ENCODE measurements at regions not wholly inside any gene's neighbourhood (a gene's known extent, or its start where the extent isn't known, plus 50 kb on each side); places are given as distances from the start of the nearest gene placed in this dataset.

GRCh38 chr5:138643040-138643791 lies 68.0 kb upstream of the HSPA9 start:
- no peak overlapping the region for H3K4me3 ChIP-seq (ENCODE audit: low read depth, low read length)
- H3K36me3 ChIP-seq (ENCODE audit: control insufficient read depth, insufficient read depth, low read length) = no peaks in the 10 kb centered on the region
- DNase-seq (ENCODE audit: low read depth) (no peak), FAIRE-seq (no peak)
- peak; percentile 4 for TF ChIP-seq CTCF (IDR thresholded peaks at IDR 0.05; ENCODE audit: insufficient read depth, low read length, severe bottlenecking)
- H3K27me3 ChIP-seq (ENCODE audit: control insufficient read depth, insufficient read depth, low read length) = no peaks in the 10 kb centered on the region

DNA sequence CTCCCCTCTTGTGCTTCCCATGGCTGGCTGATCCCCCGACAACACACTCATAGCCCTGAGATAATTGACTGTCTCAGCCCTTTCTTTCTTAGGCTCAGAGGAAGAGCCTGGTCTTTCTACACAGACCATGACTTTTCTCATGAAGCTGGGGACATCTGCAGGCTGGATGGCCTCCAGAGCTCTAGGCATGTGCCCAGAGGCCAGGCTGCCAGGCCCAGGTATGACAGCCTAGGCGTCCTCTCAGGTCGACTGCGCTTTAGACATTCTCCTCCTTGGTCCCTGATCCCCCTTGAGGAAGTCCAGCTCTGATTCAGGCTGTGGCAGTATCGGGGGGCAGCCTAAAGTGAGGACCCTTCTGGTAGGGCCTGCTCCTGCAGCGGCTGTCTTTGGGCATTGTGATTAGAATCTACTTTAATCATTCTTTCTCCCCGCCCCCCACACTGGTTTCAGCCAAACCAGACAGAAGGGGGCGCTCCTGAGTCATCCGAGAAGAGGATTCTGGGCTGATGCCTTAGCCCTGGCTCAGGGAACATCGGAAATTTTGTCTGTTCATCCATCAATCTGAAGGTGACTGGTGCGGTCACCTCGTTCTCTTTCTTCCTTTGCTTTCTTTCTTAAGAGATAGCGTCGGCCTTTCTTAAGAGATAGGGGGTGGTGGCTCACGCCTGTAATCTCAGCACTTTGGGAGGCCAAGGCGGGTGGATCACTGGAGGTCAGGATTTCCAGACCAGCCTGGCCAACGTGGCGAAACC lies 66.5 kb upstream of the HSPA9 start:
- H3K36me3 ChIP-seq (ENCODE audit: control insufficient read depth, insufficient read depth, low read length) = no peaks in the 10 kb centered on the region
- FAIRE-seq (peak; percentile 82), DNase-seq (ENCODE audit: low read depth) (peak; percentile 43)
- peak; percentile 76 for TF ChIP-seq CTCF (IDR thresholded peaks at IDR 0.05; ENCODE audit: insufficient read depth, low read length, severe bottlenecking)
- H3K4me3 ChIP-seq (ENCODE audit: low read depth, low read length) = no peak overlapping the region
- no peaks in the 10 kb centered on the region for H3K27me3 ChIP-seq (ENCODE audit: control insufficient read depth, insufficient read depth, low read length)

GRCh38 chr5:138640646-138641254 lies 65.5 kb upstream of the HSPA9 start:
- Histone ChIP-seq H3K4me3 (ENCODE audit: low read depth, low read length) (no peak overlapping the region), H3K36me3 (ENCODE audit: control insufficient read depth, insufficient read depth, low read length) (no peaks in the 10 kb centered on the region), H3K27me3 (ENCODE audit: control insufficient read depth, insufficient read depth, low read length) (no peaks in the 10 kb centered on the region)
- peak; percentile 56 for DNase-seq (ENCODE audit: low read depth)
- TF ChIP-seq CTCF (IDR thresholded peaks at IDR 0.05; ENCODE audit: insufficient read depth, low read length, severe bottlenecking) = no peak
- peak; percentile 72 for FAIRE-seq

GRCh38 chr5:138640138-138640537 lies 64.9 kb upstream of the HSPA9 start:
- no peak for TF ChIP-seq CTCF (IDR thresholded peaks at IDR 0.05; ENCODE audit: insufficient read depth, low read length, severe bottlenecking)
- no peaks in the 10 kb centered on the region for H3K27me3 ChIP-seq (ENCODE audit: control insufficient read depth, insufficient read depth, low read length)
- H3K4me3 ChIP-seq (ENCODE audit: low read depth, low read length) = no peak overlapping the region
- no peaks in the 10 kb centered on the region for H3K36me3 ChIP-seq (ENCODE audit: control insufficient read depth, insufficient read depth, low read length)
- no peak for DNase-seq (ENCODE audit: low read depth)
- FAIRE-seq = no peak

DNA sequence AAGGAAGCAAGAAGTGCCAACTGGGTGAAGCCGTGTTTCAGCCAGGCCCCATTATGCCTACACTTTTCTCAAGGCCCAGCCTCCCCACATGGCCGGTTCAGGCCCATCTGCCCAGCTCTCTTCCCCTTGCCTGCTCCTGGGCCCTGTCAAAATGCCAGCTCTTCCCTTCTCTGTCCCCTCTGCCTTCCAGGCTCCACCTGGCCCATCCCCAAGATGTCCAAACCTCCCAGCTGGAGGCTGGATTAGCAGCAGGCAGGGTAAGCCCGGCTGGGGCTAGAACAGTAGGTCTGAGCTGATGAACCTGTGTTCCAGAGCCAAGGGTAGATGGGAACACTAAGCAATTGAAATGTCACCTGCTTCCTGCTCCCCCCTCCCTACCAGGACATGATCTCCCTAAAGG lies 64.1 kb upstream of the HSPA9 start:
- FAIRE-seq = no peak
- Histone ChIP-seq H3K27me3 (ENCODE audit: control insufficient read depth, insufficient read depth, low read length) (no peaks in the 10 kb centered on the region), H3K4me3 (ENCODE audit: low read depth, low read length) (no peak overlapping the region), H3K36me3 (ENCODE audit: control insufficient read depth, insufficient read depth, low read length) (no peaks in the 10 kb centered on the region)
- no peak for DNase-seq (ENCODE audit: low read depth)
- TF ChIP-seq CTCF (IDR thresholded peaks at IDR 0.05; ENCODE audit: insufficient read depth, low read length, severe bottlenecking) = no peak
